ENCODE measurements at regions not wholly inside any gene's neighbourhood (a gene's known extent, or its start where the extent isn't known, plus 50 kb on each side); places are given as distances from the start of the nearest gene placed in this dataset.

GRCh38 chr2:17328161-17328560 lies 190.1 kb downstream of the RAD51AP2 start:
- TF ChIP-seq CTCF (IDR thresholded peaks at IDR 0.05) (no peak), POLR2A (IDR thresholded peaks at IDR 0.05) (no peak)

Measured in testis (tissue), 2 donors.